Vagina (tissue), 2 donors: ENCODE measurements at regions not wholly inside any gene's neighbourhood (a gene's known extent, or its start where the extent isn't known, plus 50 kb on each side); places are given as distances from the start of the nearest gene placed in this dataset.
A peak's percentile ranks its signal among the peaks of the same experiment; 100 is the strongest.

Experiments used
- DNase-seq, 2 donors: peaks; one replicate each; pipeline ENCODE4 v3.0.0-alpha.2; 2017; ENCODE audit errors: extremely low spot score in 2 of 2
- H3K27ac ChIP-seq: fragments of 200-600 bp; sonication (generic); one replicate; pipeline ENCODE4 v1.5.1; 2019
- H3K27me3 ChIP-seq: fragments of 200-600 bp; sonication (generic); one replicate; pipeline ENCODE4 v1.5.1; 2019
- H3K36me3 ChIP-seq, 2 donors: fragments of 200-600 bp; sonication (generic); one replicate each; pipeline ENCODE4 v1.5.1; 2017 to 2019
- H3K4me1 ChIP-seq: fragments of 200-600 bp; sonication (generic); one replicate; pipeline ENCODE4 v1.5.1; 2019
- H3K4me3 ChIP-seq, 2 donors: fragments of 200-600 bp; sonication (generic); 1 replicate in 1 of 2; 2 replicates in 1 of 2; pipeline ENCODE4 v1.5.1; 2016 to 2019
- H3K9me3 ChIP-seq: fragments of 200-600 bp; sonication (generic); one replicate; pipeline ENCODE4 v1.5.1; 2019
- CTCF ChIP-seq, 3 experiments: fragments of 450-650 bp in 2 of 3; fragments of 200-600 bp in 1 of 3; sonication (generic) in 1 of 3; IDR thresholded peaks; one replicate each; pipeline ENCODE4 v1.5.1; 2017 to 2019; ENCODE audit warnings: antibody characterized with exemption in 3 of 3, mild to moderate bottlenecking in 2 of 3, moderate library complexity in 2 of 3
- POLR2A ChIP-seq, 2 donors: fragments of 450-650 bp; IDR thresholded peaks; one replicate each; pipeline ENCODE4 v1.6.1; 2017; ENCODE audit warnings: antibody characterized with exemption in 2 of 2, mild to moderate bottlenecking in 2 of 2, moderate library complexity in 2 of 2
- POLR2AphosphoS5 ChIP-seq, 2 donors: sonication (generic); formaldehyde crosslinking; IDR thresholded peaks; one replicate each; pipeline ENCODE4 v1.9.0; 2017; ENCODE audit warnings: antibody characterized with exemption in 2 of 2, mild to moderate bottlenecking in 2 of 2, low read depth in 1 of 2; ENCODE audit not compliant: insufficient read depth in 1 of 2
- intact Hi-C: fragments of 100-400 bp; cut with DNase I; formaldehyde crosslinking; loops from one replicate; pipeline ENCODE4 v1.15.1; 2023

GRCh38 chr21:34202553-34203372 is 129.4 kb downstream of the MRPS6 start:
- Histone ChIP-seq H3K4me3 (peak overlapping the region; percentile 38 to 53), H3K9me3 (no peaks in the 10 kb centered on the region), H3K27me3 (no peaks in the 10 kb centered on the region), H3K4me1 (peaks cover 36% of the 10 kb centered on the region), H3K27ac (peak overlapping the region; percentile 68), H3K36me3 (no peaks in the 10 kb centered on the region)
- intact Hi-C loops, result loop anchor here (10.0 kb wide), 2 partner anchors 118 to 268 kb away; no protein-coding TSS in a partner anchor
- TF ChIP-seq POLR2A (IDR thresholded peaks at IDR 0.05), result no peak
- no peak for TF ChIP-seq POLR2AphosphoS5 (IDR thresholded peaks at IDR 0.05; ENCODE audit: insufficient read depth in 1 of 2, low read depth in 1 of 2)
- TF ChIP-seq CTCF (IDR thresholded peaks at IDR 0.05), result no peak
- DNase-seq, result no peak

- TF ChIP-seq CTCF (IDR thresholded peaks at IDR 0.05), result no peak
- no peak for TF ChIP-seq POLR2A (IDR thresholded peaks at IDR 0.05)
- TF ChIP-seq POLR2AphosphoS5 (IDR thresholded peaks at IDR 0.05; ENCODE audit: insufficient read depth in 1 of 2, low read depth in 1 of 2), result no peak
- Histone ChIP-seq H3K27ac (peak overlapping the region; percentile 68), H3K4me3 (no peak overlapping the region), H3K4me1 (peaks cover 36% of the 10 kb centered on the region), H3K9me3 (no peaks in the 10 kb centered on the region), H3K27me3 (no peaks in the 10 kb centered on the region), H3K36me3 (no peaks in the 10 kb centered on the region)
- intact Hi-C loops, result loop anchor here (10.0 kb wide), 2 partner anchors 119 to 269 kb away; no protein-coding TSS in a partner anchor
- DNase-seq, result no peak
These were observed 130.6 kb downstream of the MRPS6 start for GRCh38 chr21:34203851-34204420.

GRCh38 chr21:34204481-34205439 is 131.4 kb downstream of the MRPS6 start:
- no peak overlapping the region for H3K27ac ChIP-seq

More at GRCh38 chr21:34204481-34205439, 131.4 kb downstream of the MRPS6 start:
- H3K4me3 ChIP-seq, result no peak overlapping the region
- peaks cover 36% of the 10 kb centered on the region for H3K4me1 ChIP-seq
- H3K36me3 ChIP-seq, result no peaks in the 10 kb centered on the region
- no peak for TF ChIP-seq POLR2AphosphoS5 (IDR thresholded peaks at IDR 0.05; ENCODE audit: insufficient read depth in 1 of 2, low read depth in 1 of 2)
- TF ChIP-seq CTCF (IDR thresholded peaks at IDR 0.05), result no peak
- TF ChIP-seq POLR2A (IDR thresholded peaks at IDR 0.05), result no peak
- no peak for DNase-seq
- H3K9me3 ChIP-seq, result no peaks in the 10 kb centered on the region
- no peaks in the 10 kb centered on the region for H3K27me3 ChIP-seq
- intact Hi-C loops, result loop anchor here (10.0 kb wide), 2 partner anchors 120 to 270 kb away; no protein-coding TSS in a partner anchor
